ENCODE measurements at regions not wholly inside any gene's neighbourhood (a gene's known extent, or its start where the extent isn't known, plus 50 kb on each side); places are given as distances from the start of the nearest gene placed in this dataset.

- TF ChIP-seq CTCF (IDR thresholded peaks at IDR 0.05) (no peak), POLR2A (IDR thresholded peaks at IDR 0.05) (no peak)
Observed at GRCh38 chr12:76234741-76235140, 113.5 kb downstream of the BBS10 start.

Measured in esophagus squamous epithelium (tissue), 4 donors.